OCI-LY7 (cell line): ENCODE measurements at regions not wholly inside any gene's neighbourhood (a gene's known extent, or its start where the extent isn't known, plus 50 kb on each side); places are given as distances from the start of the nearest gene placed in this dataset.

Experiments
- BruUV-seq: library from RNA; stranded (reverse); fragments of 400-500 nt; replicated peaks from 2 replicates; lab custom pipeline; 2021; lab: Mats Ljungman, UMichigan
- CTCF ChIA-PET: fragments of 300-600 bp; sonication (Branson Sonifier 250); formaldehyde crosslinking; loops from one replicate; lab custom pipeline; 2022; ENCODE audit warnings: antibody characterized with exemption; ENCODE audit not compliant: unreplicated experiment; lab: Charles Lee
- POLR2A ChIA-PET: fragments of 300-600 bp; sonication (Branson Sonifier 250); formaldehyde crosslinking; loops from one replicate; lab custom pipeline; 2022; ENCODE audit warnings: antibody characterized with exemption; lab: Charles Lee
- DNase-seq: peaks from one replicate; pipeline ENCODE4 v3.0.0-alpha.2; 2015; ENCODE audit warnings: low spot score
- H2AFZ ChIP-seq: fragments of 200-600 bp; sonication (generic), shearing (Covaris generic); 2 replicates; pipeline ENCODE4 v1.6.1; 2014; ENCODE audit warnings: mild to moderate bottlenecking, antibody characterized with exemption, low read length, moderate library complexity
- H3K27ac ChIP-seq: fragments of 200-600 bp; sonication (generic); 2 replicates; pipeline ENCODE4 v1.5.1; 2014; ENCODE audit warnings: mixed run types, low read depth, mild to moderate bottlenecking, moderate library complexity, low read length, inconsistent platforms; ENCODE audit not compliant: poor library complexity, severe bottlenecking
- H3K36me3 ChIP-seq: fragments of 200-600 bp; sonication (generic); 2 replicates; pipeline ENCODE4 v1.6.1; 2014; ENCODE audit warnings: mild to moderate bottlenecking, antibody characterized with exemption, low read length, moderate library complexity, mixed read lengths; ENCODE audit not compliant: insufficient read depth
- H3K4me1 ChIP-seq: fragments of 200-600 bp; sonication (generic); 2 replicates; pipeline ENCODE4 v1.5.1; 2014; ENCODE audit warnings: mild to moderate bottlenecking, low read length; ENCODE audit not compliant: insufficient read depth, poor library complexity, severe bottlenecking
- H3K4me2 ChIP-seq: fragments of 200-600 bp; sonication (generic); 2 replicates; pipeline ENCODE4 v1.6.1; 2014; ENCODE audit warnings: mild to moderate bottlenecking, low read length
- H3K4me3 ChIP-seq: fragments of 200-600 bp; sonication (generic); 2 replicates; pipeline ENCODE4 v1.5.1; 2014; ENCODE audit warnings: mild to moderate bottlenecking, low read depth, low read length; ENCODE audit not compliant: poor library complexity, severe bottlenecking
- H3K79me2 ChIP-seq: fragments of 200-600 bp; sonication (generic); 2 replicates; pipeline ENCODE4 v1.6.1; 2016; ENCODE audit warnings: low read depth, mild to moderate bottlenecking, low read length, moderate library complexity, mixed read lengths; ENCODE audit not compliant: insufficient read depth
- H3K9me2 ChIP-seq: fragments of 200-600 bp; sonication (generic); 2 replicates; pipeline ENCODE4 v1.6.1; 2016; ENCODE audit warnings: mild to moderate bottlenecking, low read length, mixed read lengths; ENCODE audit not compliant: insufficient read depth
- H3K9me3 ChIP-seq: fragments of 200-600 bp; sonication (generic); 2 replicates; pipeline ENCODE4 v1.6.1; 2014; ENCODE audit warnings: mild to moderate bottlenecking, mixed run types, low read length, mixed read lengths
- H4K20me1 ChIP-seq: fragments of 200-600 bp; sonication (generic); 2 replicates; pipeline ENCODE4 v1.6.1; 2014; ENCODE audit warnings: mild to moderate bottlenecking, antibody characterized with exemption, low read length, moderate library complexity, mixed read lengths; ENCODE audit not compliant: insufficient read depth
- EZH2phosphoT487 ChIP-seq: fragments of 200-600 bp; sonication (generic); IDR thresholded peaks from 2 replicates; pipeline ENCODE4 v1.6.1; 2018; ENCODE audit warnings: low read depth, borderline replicate concordance, mild to moderate bottlenecking, mixed run types, antibody characterized with exemption, low read length, moderate library complexity, mixed read lengths
- intact Hi-C: fragments of 100-400 bp; cut with micrococcal nuclease; formaldehyde crosslinking; loops from one replicate; pipeline ENCODE4 v1.10.0; 2022; ENCODE audit not compliant: unreplicated experiment
- TF ChIP-seq, protein P1 (sequence below): fragments of 200-600 bp; sonication (generic); conservative IDR thresholded peaks from 2 replicates; pipeline ENCODE4 v1.5.1; 2014; ENCODE audit warnings: mild to moderate bottlenecking, antibody characterized with exemption, low read length, moderate library complexity, mixed read lengths

DNA sequence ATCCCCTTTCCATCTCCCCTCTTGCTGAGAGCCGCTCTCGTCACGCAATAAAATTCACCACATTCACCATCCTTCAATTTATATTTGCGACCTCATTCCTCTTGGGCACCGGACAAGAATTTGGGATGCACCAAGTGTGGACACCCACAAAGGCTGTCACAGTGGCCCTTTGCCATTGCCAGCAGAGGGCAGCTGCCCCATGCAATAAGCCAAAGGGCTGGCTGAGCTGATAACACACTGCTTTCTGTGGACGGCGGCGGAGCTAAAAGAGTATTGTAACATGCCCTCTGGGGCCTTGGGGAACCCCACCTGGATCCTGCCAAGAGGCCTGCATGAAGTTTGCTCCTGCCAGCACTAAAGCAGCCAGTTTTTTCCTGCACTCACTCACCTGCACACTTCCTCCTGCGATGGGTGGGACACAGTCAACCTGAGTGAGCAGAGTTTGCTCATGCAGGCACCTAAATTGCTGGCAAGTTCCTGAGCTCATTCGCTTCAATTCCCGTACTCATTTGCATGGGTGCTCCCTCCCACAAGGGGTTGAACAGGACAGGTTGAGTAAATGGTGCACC lies 792.3 kb upstream of the ADAMTS5 start:
- H3K4me3 ChIP-seq, result no peak overlapping the region
- H3K27ac ChIP-seq, result no peak overlapping the region
- H3K79me2 ChIP-seq, result no peaks in the 10 kb centered on the region
- no peaks in the 10 kb centered on the region for H3K36me3 ChIP-seq
- no peaks in the 10 kb centered on the region for H3K4me1 ChIP-seq
- ChIA-PET CTCF (no interaction called here), POLR2A (no interaction called here)
- BruUV-seq, result no TSS peak
- no peak overlapping the region for H3K4me2 ChIP-seq
- no peaks in the 10 kb centered on the region for H3K9me2 ChIP-seq
- intact Hi-C loops, result no loop called here
- H2AFZ ChIP-seq, result no peak overlapping the region
- no peak for TF ChIP-seq EZH2phosphoT487
- TF ChIP-seq, protein P1, sequence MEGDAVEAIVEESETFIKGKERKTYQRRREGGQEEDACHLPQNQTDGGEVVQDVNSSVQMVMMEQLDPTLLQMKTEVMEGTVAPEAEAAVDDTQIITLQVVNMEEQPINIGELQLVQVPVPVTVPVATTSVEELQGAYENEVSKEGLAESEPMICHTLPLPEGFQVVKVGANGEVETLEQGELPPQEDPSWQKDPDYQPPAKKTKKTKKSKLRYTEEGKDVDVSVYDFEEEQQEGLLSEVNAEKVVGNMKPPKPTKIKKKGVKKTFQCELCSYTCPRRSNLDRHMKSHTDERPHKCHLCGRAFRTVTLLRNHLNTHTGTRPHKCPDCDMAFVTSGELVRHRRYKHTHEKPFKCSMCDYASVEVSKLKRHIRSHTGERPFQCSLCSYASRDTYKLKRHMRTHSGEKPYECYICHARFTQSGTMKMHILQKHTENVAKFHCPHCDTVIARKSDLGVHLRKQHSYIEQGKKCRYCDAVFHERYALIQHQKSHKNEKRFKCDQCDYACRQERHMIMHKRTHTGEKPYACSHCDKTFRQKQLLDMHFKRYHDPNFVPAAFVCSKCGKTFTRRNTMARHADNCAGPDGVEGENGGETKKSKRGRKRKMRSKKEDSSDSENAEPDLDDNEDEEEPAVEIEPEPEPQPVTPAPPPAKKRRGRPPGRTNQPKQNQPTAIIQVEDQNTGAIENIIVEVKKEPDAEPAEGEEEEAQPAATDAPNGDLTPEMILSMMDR, result no peak
- DNase-seq, result no peak
- no peaks in the 10 kb centered on the region for H4K20me1 ChIP-seq
- no peaks in the 10 kb centered on the region; the same call in 1 of the 2 replicates for H3K9me3 ChIP-seq

DNA sequence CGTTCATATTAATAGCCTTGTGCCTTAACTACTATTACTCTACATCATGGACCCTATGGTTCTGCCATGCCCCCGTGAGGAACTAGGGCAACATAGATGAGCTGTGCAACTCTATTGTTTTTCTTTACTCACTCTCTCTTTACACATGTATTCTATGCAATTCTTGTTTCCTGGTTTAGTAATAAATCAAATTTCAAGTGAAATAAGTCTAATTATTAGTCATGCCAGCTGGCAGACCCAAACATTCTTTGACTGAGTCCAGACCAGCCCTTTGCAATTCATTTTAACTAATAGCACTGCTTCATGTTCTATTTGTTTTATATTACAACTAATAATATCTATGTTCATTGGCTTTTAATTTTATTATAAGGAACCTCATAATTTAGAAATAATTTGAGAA lies 789.3 kb upstream of the ADAMTS5 start:
- no peak for TF ChIP-seq EZH2phosphoT487
- TF ChIP-seq, protein P1, result no peak
- Histone ChIP-seq H3K27ac (no peak overlapping the region), H3K4me1 (no peaks in the 10 kb centered on the region), H3K36me3 (no peaks in the 10 kb centered on the region), H3K4me2 (no peak overlapping the region), H3K79me2 (no peaks in the 10 kb centered on the region), H3K9me3 (no peaks in the 10 kb centered on the region), H3K9me2 (no peaks in the 10 kb centered on the region), H2AFZ (no peak overlapping the region), H4K20me1 (no peaks in the 10 kb centered on the region), H3K4me3 (no peak overlapping the region)
- POLR2A ChIA-PET, result no interaction called here
- no peak for DNase-seq
- intact Hi-C loops, result no loop called here
- CTCF ChIA-PET, result no interaction called here
- BruUV-seq, result no TSS peak

DNA sequence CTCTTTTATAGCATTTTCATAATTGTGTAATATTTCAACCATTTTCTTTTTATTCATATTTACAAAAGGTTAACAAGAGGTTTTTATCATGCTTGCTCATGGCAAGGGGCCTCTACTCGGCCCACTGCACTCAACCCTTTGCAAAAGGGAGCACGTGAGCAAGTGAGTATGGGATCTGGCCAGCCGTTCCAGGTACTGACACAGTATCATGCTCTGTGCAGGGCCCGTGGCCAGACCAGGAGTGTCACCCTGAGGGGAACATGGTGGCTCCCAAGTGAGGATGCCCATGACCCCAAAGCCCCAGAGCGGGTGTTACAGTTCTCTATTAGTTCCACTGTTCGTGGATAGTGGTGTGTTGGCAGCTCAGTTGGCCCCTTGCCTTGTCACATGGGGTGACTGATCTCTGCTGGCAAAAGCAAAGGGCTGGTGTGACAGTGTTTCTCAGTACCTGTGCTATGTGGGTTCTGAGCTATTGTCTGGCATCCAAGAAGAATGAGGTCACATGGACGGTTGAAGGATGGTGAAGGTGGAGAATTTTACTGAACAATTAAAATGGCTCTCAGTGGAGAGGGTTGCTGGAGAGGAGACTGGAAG lies 777.2 kb upstream of the ADAMTS5 start:
- Histone ChIP-seq H3K9me2 (no peaks in the 10 kb centered on the region), H3K4me3 (no peak overlapping the region), H3K79me2 (no peaks in the 10 kb centered on the region), H2AFZ (no peak overlapping the region), H3K9me3 (no peaks in the 10 kb centered on the region), H4K20me1 (no peaks in the 10 kb centered on the region), H3K27ac (no peak overlapping the region), H3K4me2 (no peak overlapping the region), H3K4me1 (no peaks in the 10 kb centered on the region), H3K36me3 (no peaks in the 10 kb centered on the region)
- no peak for TF ChIP-seq EZH2phosphoT487
- TF ChIP-seq, protein P1, result no peak
- POLR2A ChIA-PET, result no interaction called here
- DNase-seq, result no peak
- intact Hi-C loops, result no loop called here
- BruUV-seq, result no TSS peak
- CTCF ChIA-PET, result no interaction called here
